GM23338 (cell line): ENCODE measurements at regions not wholly inside any gene's neighbourhood (a gene's known extent, or its start where the extent isn't known, plus 50 kb on each side); places are given as distances from the start of the nearest gene placed in this dataset.

Source experiments
- ATAC-seq: fragments of 200-7000 bp; cut with Tn5 transposase; 3 replicates; pipeline ENCODE4 v1.9.1; 2020
- DNase-seq: peaks from one replicate; pipeline ENCODE4 v3.0.0-alpha.2; 2015; ENCODE audit warnings: low spot score
- H2AFZ ChIP-seq: fragments of 200-600 bp; sonication (generic); 2 replicates; pipeline ENCODE4 v1.8.0; 2016; ENCODE audit warnings: antibody characterized with exemption, mild to moderate bottlenecking, moderate library complexity
- H3F3A ChIP-seq: fragments of 200-600 bp; sonication (generic); replicated peaks from 2 replicates; pipeline ENCODE4 v1.8.0; 2017; ENCODE audit warnings: antibody characterized with exemption, mixed run types, low read depth
- H3K27ac ChIP-seq: fragments of 200-600 bp; sonication (generic); 2 replicates; pipeline ENCODE4 v1.6.1; 2016; ENCODE audit warnings: low read depth
- H3K27me3 ChIP-seq: fragments of 200-600 bp; sonication (generic); 2 replicates; pipeline ENCODE4 v1.8.0; 2016; ENCODE audit warnings: mild to moderate bottlenecking, mixed run types, moderate library complexity; ENCODE audit not compliant: insufficient read depth
- H3K36me3 ChIP-seq: fragments of 200-600 bp; sonication (generic); 2 replicates; pipeline ENCODE4 v1.8.0; 2016; ENCODE audit warnings: mild to moderate bottlenecking; ENCODE audit not compliant: insufficient read depth
- H3K4me1 ChIP-seq: fragments of 200-600 bp; sonication (generic); 2 replicates; pipeline ENCODE4 v1.8.0; 2016; ENCODE audit warnings: mild to moderate bottlenecking, moderate library complexity; ENCODE audit not compliant: insufficient read depth
- H3K4me2 ChIP-seq: fragments of 200-600 bp; sonication (generic); 2 replicates; pipeline ENCODE4 v1.7.1; 2017; ENCODE audit warnings: mixed run types
- H3K4me3 ChIP-seq: fragments of 200-600 bp; sonication (generic); 2 replicates; pipeline ENCODE4 v1.6.1; 2016; ENCODE audit warnings: mixed run types
- H3K79me2 ChIP-seq: fragments of 200-600 bp; sonication (generic); replicated peaks from 2 replicates; pipeline ENCODE4 v1.8.0; 2017; ENCODE audit warnings: mild to moderate bottlenecking; ENCODE audit not compliant: insufficient read depth
- H3K9me2 ChIP-seq: fragments of 200-600 bp; sonication (generic); 2 replicates; pipeline ENCODE4 v1.8.0; 2017; ENCODE audit not compliant: insufficient read depth
- H4K20me1 ChIP-seq: fragments of 200-600 bp; sonication (generic); replicated peaks from 2 replicates; pipeline ENCODE4 v1.8.0; 2017; ENCODE audit warnings: mild to moderate bottlenecking; ENCODE audit not compliant: insufficient read depth
- H3K27ac Mint-ChIP-seq: 2 replicates; pipeline ENCODE4 v1.8.0; 2020; ENCODE audit warnings: inconsistent platforms, mild to moderate bottlenecking, moderate library complexity, mixed read lengths
- H3K27me3 Mint-ChIP-seq: 3 replicates; pipeline ENCODE4 v1.8.0; 2022; ENCODE audit warnings: low read depth, mild to moderate bottlenecking, moderate library complexity, mixed read lengths, inconsistent platforms; ENCODE audit not compliant: insufficient read depth, poor library complexity
- H3K36me3 Mint-ChIP-seq: 3 replicates; pipeline ENCODE4 v1.8.0; 2021; ENCODE audit warnings: low read depth, mild to moderate bottlenecking, inconsistent platforms, moderate library complexity, mixed read lengths
- H3K4me1 Mint-ChIP-seq: 3 replicates; pipeline ENCODE4 v1.8.0; 2020; ENCODE audit warnings: mild to moderate bottlenecking, inconsistent platforms, mixed read lengths
- H3K4me3 Mint-ChIP-seq: 3 replicates; pipeline ENCODE4 v1.8.0; 2021; ENCODE audit warnings: moderate library complexity, mild to moderate bottlenecking, inconsistent platforms, mixed read lengths
- H3K9me3 Mint-ChIP-seq: 3 replicates; pipeline ENCODE4 v1.8.0; 2020; ENCODE audit warnings: moderate library complexity, mild to moderate bottlenecking, inconsistent platforms, mixed read lengths
- CREB1 ChIP-seq: fragments of 250-450 bp; sonication (Bioruptor Pico); IDR thresholded peaks from 2 replicates; pipeline ENCODE4 v1.5.0; 2020; ENCODE audit warnings: low read depth, mild to moderate bottlenecking, moderate library complexity
- CTCF ChIP-seq, 2 experiments: fragments of 200-600 bp in 1 of 2; sonication (generic) in 1 of 2; conservative IDR thresholded peaks; 2 replicates each; pipeline versions ENCODE4 v1.5.1 to v1.6.1; 2016 to 2017; ENCODE audit warnings: antibody characterized with exemption in 2 of 2, low read depth in 2 of 2, mild to moderate bottlenecking in 2 of 2, moderate library complexity in 1 of 2
- ETS1 ChIP-seq: IDR thresholded peaks from 2 replicates; pipeline ENCODE4 v1.6.1; 2016; ENCODE audit warnings: antibody characterized with exemption
- EZH2 ChIP-seq: fragments of 200-600 bp; sonication (generic); IDR thresholded peaks from one replicate; pipeline ENCODE4 v1.8.0; 2017; ENCODE audit warnings: antibody characterized with exemption, mild to moderate bottlenecking, low read depth; ENCODE audit not compliant: unreplicated experiment
- EZH2phosphoT487 ChIP-seq: fragments of 200-600 bp; sonication (generic); IDR thresholded peaks from one replicate; pipeline ENCODE4 v1.8.1; 2018; ENCODE audit warnings: antibody characterized with exemption; ENCODE audit not compliant: unreplicated experiment
- JUNB ChIP-seq: IDR thresholded peaks from one replicate; pipeline ENCODE4 v1.6.1; 2016; ENCODE audit warnings: antibody characterized with exemption; ENCODE audit not compliant: unreplicated experiment
- NANOG ChIP-seq: IDR thresholded peaks from 2 replicates; pipeline ENCODE4 v1.6.1; 2016; ENCODE audit warnings: antibody characterized with exemption, borderline replicate concordance
- POLR2AphosphoS5 ChIP-seq: IDR thresholded peaks from 2 replicates; pipeline ENCODE4 v1.6.1; 2016; ENCODE audit warnings: antibody characterized with exemption, low read depth
- REST ChIP-seq: IDR thresholded peaks from one replicate; pipeline ENCODE4 v1.6.1; 2018; ENCODE audit warnings: antibody characterized with exemption; ENCODE audit not compliant: unreplicated experiment
- STAT1 ChIP-seq: IDR thresholded peaks from one replicate; pipeline ENCODE4 v1.6.1; 2016; ENCODE audit warnings: antibody characterized with exemption; ENCODE audit not compliant: unreplicated experiment
- ZNF114 ChIP-seq: fragments of 250-450 bp; sonication (Bioruptor Pico); IDR thresholded peaks from 2 replicates; pipeline ENCODE4 v1.5.0; 2020; ENCODE audit warnings: mild to moderate bottlenecking, moderate library complexity
- ZNF331 ChIP-seq: fragments of 250-450 bp; sonication (Bioruptor Pico); IDR thresholded peaks from 2 replicates; pipeline ENCODE4 v1.5.0; 2020; ENCODE audit warnings: low read depth, mild to moderate bottlenecking, moderate library complexity
- ZNF462 ChIP-seq: fragments of 250-450 bp; sonication (Bioruptor Pico); IDR thresholded peaks from 2 replicates; pipeline ENCODE4 v1.5.0; 2020; ENCODE audit warnings: mild to moderate bottlenecking, moderate library complexity

GRCh38 chr22:34072585-34072984 is 152.3 kb upstream of the LARGE1 start:
- no peak for TF ChIP-seq ZNF114 (CRISPR knock-in tag)
- TF ChIP-seq JUNB = no peak
- TF ChIP-seq POLR2AphosphoS5 = no peak
- no peak for TF ChIP-seq EZH2phosphoT487
- no peak for TF ChIP-seq NANOG
- TF ChIP-seq CTCF (conservative IDR thresholded peaks at IDR 0.05; ENCODE audit: low read depth in 2 of 2) = no peak
- no peak for TF ChIP-seq EZH2
- no peak for TF ChIP-seq STAT1
- no peak for TF ChIP-seq ETS1
- TF ChIP-seq ZNF462 (CRISPR knock-in tag) = no peak
- TF ChIP-seq ZNF331 (CRISPR knock-in tag) = no peak
- TF ChIP-seq REST = no peak
- TF ChIP-seq CREB1 = no peak
- H3K4me1 ChIP-seq = no peaks in the 10 kb centered on the region
- Mint-ChIP-seq H3K27ac (no peak overlapping the region), H3K4me3 (no peak overlapping the region), H3K4me1 (no peaks in the 10 kb centered on the region), H3K27me3 (peaks cover 2% of the 10 kb centered on the region), H3K36me3 (no peaks in the 10 kb centered on the region), H3K9me3 (peaks cover 16% of the 10 kb centered on the region; the same call in 2 of the 3 replicates)
- H3K27me3 ChIP-seq = no peaks in the 10 kb centered on the region
- peaks cover 7% of the 10 kb centered on the region; the same call in 1 of the 2 replicates for H3K9me2 ChIP-seq
- H3K36me3 ChIP-seq = no peaks in the 10 kb centered on the region
- no peak overlapping the region for H3K27ac ChIP-seq
- no peaks in the 10 kb centered on the region for H3F3A ChIP-seq
- H3K4me2 ChIP-seq = no peak overlapping the region
- ATAC-seq (no peak), DNase-seq (no peak)
- H3K79me2 ChIP-seq = no peaks in the 10 kb centered on the region
- no peaks in the 10 kb centered on the region for H4K20me1 ChIP-seq
- H2AFZ ChIP-seq = no peak overlapping the region
- no peak overlapping the region for H3K4me3 ChIP-seq
